GM23338 (cell line): ENCODE measurements at regions not wholly inside any gene's neighbourhood (a gene's known extent, or its start where the extent isn't known, plus 50 kb on each side); places are given as distances from the start of the nearest gene placed in this dataset.

Source experiments
- ATAC-seq: fragments of 200-7000 bp; cut with Tn5 transposase; 3 replicates; pipeline ENCODE4 v1.9.1; 2020
- DNase-seq: peaks from one replicate; pipeline ENCODE4 v3.0.0-alpha.2; 2015; ENCODE audit warnings: low spot score
- H2AFZ ChIP-seq: fragments of 200-600 bp; sonication (generic); 2 replicates; pipeline ENCODE4 v1.8.0; 2016; ENCODE audit warnings: antibody characterized with exemption, mild to moderate bottlenecking, moderate library complexity
- H3F3A ChIP-seq: fragments of 200-600 bp; sonication (generic); replicated peaks from 2 replicates; pipeline ENCODE4 v1.8.0; 2017; ENCODE audit warnings: antibody characterized with exemption, mixed run types, low read depth
- H3K27ac ChIP-seq: fragments of 200-600 bp; sonication (generic); 2 replicates; pipeline ENCODE4 v1.6.1; 2016; ENCODE audit warnings: low read depth
- H3K27me3 ChIP-seq: fragments of 200-600 bp; sonication (generic); 2 replicates; pipeline ENCODE4 v1.8.0; 2016; ENCODE audit warnings: mild to moderate bottlenecking, mixed run types, moderate library complexity; ENCODE audit not compliant: insufficient read depth
- H3K36me3 ChIP-seq: fragments of 200-600 bp; sonication (generic); 2 replicates; pipeline ENCODE4 v1.8.0; 2016; ENCODE audit warnings: mild to moderate bottlenecking; ENCODE audit not compliant: insufficient read depth
- H3K4me1 ChIP-seq: fragments of 200-600 bp; sonication (generic); 2 replicates; pipeline ENCODE4 v1.8.0; 2016; ENCODE audit warnings: mild to moderate bottlenecking, moderate library complexity; ENCODE audit not compliant: insufficient read depth
- H3K4me2 ChIP-seq: fragments of 200-600 bp; sonication (generic); 2 replicates; pipeline ENCODE4 v1.7.1; 2017; ENCODE audit warnings: mixed run types
- H3K4me3 ChIP-seq: fragments of 200-600 bp; sonication (generic); 2 replicates; pipeline ENCODE4 v1.6.1; 2016; ENCODE audit warnings: mixed run types
- H3K79me2 ChIP-seq: fragments of 200-600 bp; sonication (generic); replicated peaks from 2 replicates; pipeline ENCODE4 v1.8.0; 2017; ENCODE audit warnings: mild to moderate bottlenecking; ENCODE audit not compliant: insufficient read depth
- H3K9me2 ChIP-seq: fragments of 200-600 bp; sonication (generic); 2 replicates; pipeline ENCODE4 v1.8.0; 2017; ENCODE audit not compliant: insufficient read depth
- H4K20me1 ChIP-seq: fragments of 200-600 bp; sonication (generic); replicated peaks from 2 replicates; pipeline ENCODE4 v1.8.0; 2017; ENCODE audit warnings: mild to moderate bottlenecking; ENCODE audit not compliant: insufficient read depth
- H3K27ac Mint-ChIP-seq: 2 replicates; pipeline ENCODE4 v1.8.0; 2020; ENCODE audit warnings: inconsistent platforms, mild to moderate bottlenecking, moderate library complexity, mixed read lengths
- H3K27me3 Mint-ChIP-seq: 3 replicates; pipeline ENCODE4 v1.8.0; 2022; ENCODE audit warnings: low read depth, mild to moderate bottlenecking, moderate library complexity, mixed read lengths, inconsistent platforms; ENCODE audit not compliant: insufficient read depth, poor library complexity
- H3K36me3 Mint-ChIP-seq: 3 replicates; pipeline ENCODE4 v1.8.0; 2021; ENCODE audit warnings: low read depth, mild to moderate bottlenecking, inconsistent platforms, moderate library complexity, mixed read lengths
- H3K4me1 Mint-ChIP-seq: 3 replicates; pipeline ENCODE4 v1.8.0; 2020; ENCODE audit warnings: mild to moderate bottlenecking, inconsistent platforms, mixed read lengths
- H3K4me3 Mint-ChIP-seq: 3 replicates; pipeline ENCODE4 v1.8.0; 2021; ENCODE audit warnings: moderate library complexity, mild to moderate bottlenecking, inconsistent platforms, mixed read lengths
- H3K9me3 Mint-ChIP-seq: 3 replicates; pipeline ENCODE4 v1.8.0; 2020; ENCODE audit warnings: moderate library complexity, mild to moderate bottlenecking, inconsistent platforms, mixed read lengths
- CREB1 ChIP-seq: fragments of 250-450 bp; sonication (Bioruptor Pico); IDR thresholded peaks from 2 replicates; pipeline ENCODE4 v1.5.0; 2020; ENCODE audit warnings: low read depth, mild to moderate bottlenecking, moderate library complexity
- EZH2 ChIP-seq: fragments of 200-600 bp; sonication (generic); IDR thresholded peaks from one replicate; pipeline ENCODE4 v1.8.0; 2017; ENCODE audit warnings: antibody characterized with exemption, mild to moderate bottlenecking, low read depth; ENCODE audit not compliant: unreplicated experiment
- JUNB ChIP-seq: IDR thresholded peaks from one replicate; pipeline ENCODE4 v1.6.1; 2016; ENCODE audit warnings: antibody characterized with exemption; ENCODE audit not compliant: unreplicated experiment
- NANOG ChIP-seq: IDR thresholded peaks from 2 replicates; pipeline ENCODE4 v1.6.1; 2016; ENCODE audit warnings: antibody characterized with exemption, borderline replicate concordance
- POLR2AphosphoS5 ChIP-seq: IDR thresholded peaks from 2 replicates; pipeline ENCODE4 v1.6.1; 2016; ENCODE audit warnings: antibody characterized with exemption, low read depth
- STAT1 ChIP-seq: IDR thresholded peaks from one replicate; pipeline ENCODE4 v1.6.1; 2016; ENCODE audit warnings: antibody characterized with exemption; ENCODE audit not compliant: unreplicated experiment
- ZNF114 ChIP-seq: fragments of 250-450 bp; sonication (Bioruptor Pico); IDR thresholded peaks from 2 replicates; pipeline ENCODE4 v1.5.0; 2020; ENCODE audit warnings: mild to moderate bottlenecking, moderate library complexity
- ZNF462 ChIP-seq: fragments of 250-450 bp; sonication (Bioruptor Pico); IDR thresholded peaks from 2 replicates; pipeline ENCODE4 v1.5.0; 2020; ENCODE audit warnings: mild to moderate bottlenecking, moderate library complexity
- TF ChIP-seq, protein P1 (sequence below): IDR thresholded peaks from one replicate; pipeline ENCODE4 v1.6.1; 2018; ENCODE audit warnings: antibody characterized with exemption; ENCODE audit not compliant: unreplicated experiment

DNA sequence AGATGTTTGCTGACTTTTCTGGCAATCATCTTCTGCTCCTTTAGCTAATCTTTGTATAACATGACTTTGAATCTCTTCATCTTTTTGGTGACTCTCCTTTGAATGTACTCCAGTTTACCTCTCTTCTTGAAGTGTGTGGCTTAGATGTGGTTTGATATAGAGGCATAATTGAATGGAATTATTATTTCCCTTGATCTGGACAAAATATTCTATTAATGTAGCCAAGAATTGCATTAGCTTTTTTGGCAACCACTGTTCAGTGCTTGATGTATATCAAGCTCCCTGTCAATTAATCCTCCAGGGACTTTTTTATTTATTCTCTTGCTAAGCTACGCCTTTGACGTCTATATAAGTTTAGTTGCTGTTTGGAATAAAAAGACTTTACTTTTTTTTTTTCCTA, 490.8 kb downstream of the PCDH20 start (continued):
- TF ChIP-seq ZNF462 (no peak), CREB1 (CRISPR knock-in tag) (no peak), EZH2 (no peak), STAT1 (no peak), POLR2AphosphoS5 (no peak), NANOG (no peak)

DNA sequence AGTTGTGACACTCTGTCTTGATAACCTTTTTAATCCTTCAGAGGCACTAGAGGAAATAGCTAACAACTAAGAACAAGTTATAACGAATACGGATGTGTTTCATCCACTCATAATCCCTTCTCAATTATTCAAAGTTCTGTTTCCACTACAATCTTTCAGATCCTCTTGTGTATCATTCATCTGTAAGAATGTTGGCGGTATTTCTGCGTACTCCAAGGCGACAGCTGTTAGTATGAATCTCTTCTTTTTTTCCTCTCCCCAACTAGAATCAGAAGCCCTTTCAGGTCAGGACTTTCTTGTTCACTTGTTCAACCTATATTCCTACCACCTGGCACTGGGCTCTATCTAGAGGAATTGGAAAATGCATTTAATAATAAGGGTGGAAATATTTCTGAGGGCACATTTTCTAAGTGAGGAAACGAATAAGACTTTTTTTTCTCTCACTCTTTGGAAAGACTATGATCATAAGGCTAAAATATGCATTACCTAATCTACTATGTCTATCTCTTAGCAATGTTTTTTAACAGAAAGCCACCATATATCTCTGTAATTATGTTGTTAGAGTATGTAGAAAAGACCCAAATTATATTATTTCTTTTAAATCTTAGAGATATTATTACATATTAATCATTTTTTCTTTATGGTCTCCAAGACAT, 492.9 kb downstream of the PCDH20 start:
- no peaks in the 10 kb centered on the region for H3K4me1 Mint-ChIP-seq
- no peak for DNase-seq
- no peak overlapping the region for H3K27ac Mint-ChIP-seq
- Histone ChIP-seq H4K20me1 (no peaks in the 10 kb centered on the region), H3K9me2 (no peaks in the 10 kb centered on the region), H3K36me3 (no peaks in the 10 kb centered on the region), H3K79me2 (no peaks in the 10 kb centered on the region), H3K27me3 (no peaks in the 10 kb centered on the region), H2AFZ (no peak overlapping the region), H3K4me2 (no peak overlapping the region), H3K27ac (no peak overlapping the region), H3K4me1 (no peaks in the 10 kb centered on the region), H3F3A (no peaks in the 10 kb centered on the region), H3K4me3 (no peak overlapping the region)
- no peak overlapping the region for H3K4me3 Mint-ChIP-seq
- ATAC-seq, result no peak
- no peaks in the 10 kb centered on the region for H3K27me3 Mint-ChIP-seq
- H3K9me3 Mint-ChIP-seq, result no peaks in the 10 kb centered on the region
- H3K36me3 Mint-ChIP-seq, result no peaks in the 10 kb centered on the region
- TF ChIP-seq POLR2AphosphoS5 (no peak), JUNB (no peak), STAT1 (no peak), ZNF114 (CRISPR knock-in tag) (no peak)
- TF ChIP-seq, protein P1, sequence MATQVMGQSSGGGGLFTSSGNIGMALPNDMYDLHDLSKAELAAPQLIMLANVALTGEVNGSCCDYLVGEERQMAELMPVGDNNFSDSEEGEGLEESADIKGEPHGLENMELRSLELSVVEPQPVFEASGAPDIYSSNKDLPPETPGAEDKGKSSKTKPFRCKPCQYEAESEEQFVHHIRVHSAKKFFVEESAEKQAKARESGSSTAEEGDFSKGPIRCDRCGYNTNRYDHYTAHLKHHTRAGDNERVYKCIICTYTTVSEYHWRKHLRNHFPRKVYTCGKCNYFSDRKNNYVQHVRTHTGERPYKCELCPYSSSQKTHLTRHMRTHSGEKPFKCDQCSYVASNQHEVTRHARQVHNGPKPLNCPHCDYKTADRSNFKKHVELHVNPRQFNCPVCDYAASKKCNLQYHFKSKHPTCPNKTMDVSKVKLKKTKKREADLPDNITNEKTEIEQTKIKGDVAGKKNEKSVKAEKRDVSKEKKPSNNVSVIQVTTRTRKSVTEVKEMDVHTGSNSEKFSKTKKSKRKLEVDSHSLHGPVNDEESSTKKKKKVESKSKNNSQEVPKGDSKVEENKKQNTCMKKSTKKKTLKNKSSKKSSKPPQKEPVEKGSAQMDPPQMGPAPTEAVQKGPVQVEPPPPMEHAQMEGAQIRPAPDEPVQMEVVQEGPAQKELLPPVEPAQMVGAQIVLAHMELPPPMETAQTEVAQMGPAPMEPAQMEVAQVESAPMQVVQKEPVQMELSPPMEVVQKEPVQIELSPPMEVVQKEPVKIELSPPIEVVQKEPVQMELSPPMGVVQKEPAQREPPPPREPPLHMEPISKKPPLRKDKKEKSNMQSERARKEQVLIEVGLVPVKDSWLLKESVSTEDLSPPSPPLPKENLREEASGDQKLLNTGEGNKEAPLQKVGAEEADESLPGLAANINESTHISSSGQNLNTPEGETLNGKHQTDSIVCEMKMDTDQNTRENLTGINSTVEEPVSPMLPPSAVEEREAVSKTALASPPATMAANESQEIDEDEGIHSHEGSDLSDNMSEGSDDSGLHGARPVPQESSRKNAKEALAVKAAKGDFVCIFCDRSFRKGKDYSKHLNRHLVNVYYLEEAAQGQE, result no peak
